Activated gamma-delta T cell treated with anti-CD3 and anti-CD28 coated beads, Interleukin-2, amount 50 U/mL, for 16 hours (primary cell): ENCODE measurements at regions not wholly inside any gene's neighbourhood (a gene's known extent, or its start where the extent isn't known, plus 50 kb on each side); places are given as distances from the start of the nearest gene placed in this dataset.
A peak's percentile ranks its signal among the peaks of the same experiment; 100 is the strongest.

Experiments
- DNase-seq: peaks from one replicate; pipeline ENCODE4 v3.0.0-alpha.2; 2020; ENCODE audit warnings: low read depth

GRCh38 chr20:4600308-4601014 is 85.8 kb upstream of the PRNP start:
- DNase-seq = no peak

GRCh38 chr20:4597215-4597614 is 89.0 kb upstream of the PRNP start:
- DNase-seq = no peak

- no peak for DNase-seq
Measured at GRCh38 chr20:4593149-4593525, 93.1 kb upstream of the PRNP start.

- peak; percentile 19 for DNase-seq
Measured at GRCh38 chr20:4592316-4593148, 93.7 kb upstream of the PRNP start.

GRCh38 chr20:4591975-4592315 is 94.3 kb upstream of the PRNP start:
- DNase-seq = no peak

- DNase-seq = no peak
Measured at GRCh38 chr20:4585758-4586157, 100.5 kb upstream of the PRNP start.

- no peak for DNase-seq
Measured at GRCh38 chr20:4585104-4585753, 101.0 kb upstream of the PRNP start.

- no peak for DNase-seq
Measured at GRCh38 chr20:4584510-4584909, 101.7 kb upstream of the PRNP start.

GRCh38 chr20:4581838-4582237 is 104.4 kb upstream of the PRNP start:
- DNase-seq = no peak

- no peak for DNase-seq
Measured at GRCh38 chr20:4578375-4578774, 107.9 kb upstream of the PRNP start.

GRCh38 chr20:4574356-4574690 is 111.9 kb upstream of the PRNP start:
- DNase-seq = no peak

GRCh38 chr20:4573564-4574355 is 112.5 kb upstream of the PRNP start:
- no peak for DNase-seq

GRCh38 chr20:4571759-4572531 is 114.3 kb upstream of the PRNP start:
- no peak for DNase-seq

- DNase-seq = no peak
Measured at GRCh38 chr20:4569865-4570264, 116.4 kb upstream of the PRNP start.

GRCh38 chr20:4569092-4569491 is 117.2 kb upstream of the PRNP start:
- DNase-seq = no peak

GRCh38 chr20:4568361-4568959 is 117.8 kb upstream of the PRNP start:
- DNase-seq = no peak

GRCh38 chr20:4567170-4567569 is 119.1 kb upstream of the PRNP start:
- DNase-seq = no peak

- DNase-seq = no peak
Measured at GRCh38 chr20:4563534-4563933, 122.7 kb upstream of the PRNP start.

- no peak for DNase-seq
Measured at GRCh38 chr20:4563031-4563430, 123.2 kb upstream of the PRNP start.

GRCh38 chr20:4560667-4561066 is 125.6 kb upstream of the PRNP start:
- no peak for DNase-seq

- no peak for DNase-seq
Measured at GRCh38 chr20:4559906-4560305, 126.3 kb upstream of the PRNP start.
